Common myeloid progenitor, CD34-positive (primary cell): ENCODE measurements at regions not wholly inside any gene's neighbourhood (a gene's known extent, or its start where the extent isn't known, plus 50 kb on each side); places are given as distances from the start of the nearest gene placed in this dataset.

Source experiments
- CTCF ChIA-PET: fragments of 350-600 bp; sonication (Branson Sonifier 250); formaldehyde crosslinking; loops from one replicate; lab custom pipeline; 2021; ENCODE audit warnings: antibody characterized with exemption; lab: Charles Lee
- POLR2A ChIA-PET: fragments of 350-600 bp; sonication (Branson Sonifier 250); formaldehyde crosslinking; loops from one replicate; lab custom pipeline; 2021; ENCODE audit warnings: antibody characterized with exemption; lab: Charles Lee
- DNase-seq, 3 donors: peaks; one replicate each; pipeline versions ENCODE4 v3.0.0 to v3.0.0-alpha.2; 2013
- H3K27ac ChIP-seq, 2 experiments: 1 replicate in 1 of 2; 2 replicates in 1 of 2; pipeline ENCODE4 v1.7.0; 2013; ENCODE audit warnings: inconsistent platforms in 2 of 2, low read length in 2 of 2, mild to moderate bottlenecking in 2 of 2, low read depth in 1 of 2, moderate library complexity in 1 of 2; ENCODE audit not compliant: severe bottlenecking in 2 of 2, insufficient read depth in 1 of 2, poor library complexity in 1 of 2
- H3K27me3 ChIP-seq, 5 experiments: replicated peaks in 2 of 5; 1 replicate in 3 of 5; 2 replicates in 2 of 5; pipeline versions ENCODE4 v1.6.1 to v1.7.0; 2013; ENCODE audit warnings: low read length in 4 of 5, mild to moderate bottlenecking in 2 of 5, moderate library complexity in 2 of 5, inconsistent platforms in 1 of 5; ENCODE audit not compliant: insufficient read depth in 5 of 5, control insufficient read depth in 4 of 5
- H3K36me3 ChIP-seq, 4 experiments: 1 replicate in 2 of 4; 2 replicates in 2 of 4; pipeline versions ENCODE4 v1.6.1 to v1.7.0; 2013; ENCODE audit warnings: low read length in 3 of 4, control low read depth in 1 of 4, mild to moderate bottlenecking in 1 of 4; ENCODE audit not compliant: control insufficient read depth in 4 of 4, insufficient read depth in 4 of 4
- H3K4me1 ChIP-seq, 4 experiments: 1 replicate in 3 of 4; 2 replicates in 1 of 4; pipeline versions ENCODE4 v1.6.1 to v1.7.1; 2013; ENCODE audit warnings: low read length in 3 of 4, mild to moderate bottlenecking in 3 of 4, control low read depth in 1 of 4, inconsistent platforms in 1 of 4, moderate library complexity in 1 of 4; ENCODE audit not compliant: control insufficient read depth in 4 of 4, insufficient read depth in 4 of 4; ENCODE audit errors: control extremely low read depth in 1 of 4
- H3K4me3 ChIP-seq, 7 experiments: 1 replicate in 4 of 7; 2 replicates in 3 of 7; pipeline versions ENCODE4 v1.5.1 to v1.7.0; 2013; ENCODE audit warnings: mild to moderate bottlenecking in 7 of 7, low read length in 6 of 7, moderate library complexity in 6 of 7, inconsistent platforms in 2 of 7, low read depth in 2 of 7, control low read depth in 1 of 7; ENCODE audit not compliant: insufficient read depth in 4 of 7, control insufficient read depth in 1 of 7; ENCODE audit errors: extremely low read depth in 1 of 7
- H3K9me3 ChIP-seq, 5 experiments: 1 replicate in 4 of 5; 2 replicates in 1 of 5; pipeline versions ENCODE4 v1.6.1 to v1.7.1; 2013; ENCODE audit warnings: low read length in 4 of 5, mild to moderate bottlenecking in 2 of 5, inconsistent platforms in 1 of 5, low read depth in 1 of 5, moderate library complexity in 1 of 5; ENCODE audit not compliant: control insufficient read depth in 4 of 5, insufficient read depth in 2 of 5; ENCODE audit errors: control extremely low read depth in 1 of 5
- WGBS: methylation state at CpG from one replicate; pipeline ENCODE4 v1.1.5; 2013; ENCODE audit not compliant: insufficient coverage; 5-methylcytosine and 5-hydroxymethylcytosine counted together

DNA sequence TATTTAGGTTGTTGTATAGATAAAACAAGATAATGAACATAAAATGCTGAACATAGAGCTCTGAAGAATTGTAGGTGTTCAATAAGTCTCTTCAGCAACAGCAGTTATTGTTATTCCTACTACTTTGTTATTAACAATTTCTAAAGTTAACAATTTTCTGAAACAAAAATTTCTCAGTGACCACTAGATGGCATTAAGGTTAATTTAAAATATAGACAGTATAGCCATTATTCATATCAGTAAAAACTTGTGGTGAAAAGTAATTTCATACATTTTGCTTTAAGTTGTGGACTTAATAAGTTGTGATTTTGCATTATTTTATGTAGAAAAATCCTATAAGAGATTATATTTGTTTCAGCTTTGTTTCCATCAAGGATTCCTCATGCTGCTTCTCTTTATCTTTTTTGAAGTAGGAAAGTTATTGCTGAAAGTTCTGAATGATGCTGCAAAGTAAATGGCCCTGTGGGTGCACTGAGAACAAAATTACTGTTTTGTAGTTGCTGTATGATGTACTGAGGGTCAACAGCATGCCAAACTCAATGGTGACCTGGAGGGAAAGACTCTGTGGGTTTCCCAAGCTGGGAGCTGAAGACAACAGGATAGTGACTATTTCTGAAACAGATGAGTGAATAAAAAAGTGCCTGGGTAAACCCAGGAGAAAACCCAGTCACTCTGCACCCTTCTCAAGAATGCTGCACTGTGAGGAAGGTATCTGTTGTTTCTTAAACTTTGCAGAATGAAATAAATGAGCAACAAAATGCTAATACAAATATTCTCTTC, 253.6 kb downstream of the KIF20B start:
- H3K27ac ChIP-seq = no peak overlapping the region
- ChIA-PET POLR2A (no interaction called here), CTCF (interaction anchor here (1.1 to 2.5 kb wide), 4 partner anchors 10 to 22 kb away, joined by 3 to 6 read pairs (median 3); no protein-coding TSS in a partner anchor)
- no peak overlapping the region for H3K4me3 ChIP-seq
- no peak for DNase-seq
- no peaks in the 10 kb centered on the region for H3K36me3 ChIP-seq
- H3K4me1 ChIP-seq = no peaks in the 10 kb centered on the region
- H3K27me3 ChIP-seq = no peaks in the 10 kb centered on the region
- H3K9me3 ChIP-seq = peaks cover 0 to 10% (median 0%) of the 10 kb centered on the region in 5 experiments

DNA sequence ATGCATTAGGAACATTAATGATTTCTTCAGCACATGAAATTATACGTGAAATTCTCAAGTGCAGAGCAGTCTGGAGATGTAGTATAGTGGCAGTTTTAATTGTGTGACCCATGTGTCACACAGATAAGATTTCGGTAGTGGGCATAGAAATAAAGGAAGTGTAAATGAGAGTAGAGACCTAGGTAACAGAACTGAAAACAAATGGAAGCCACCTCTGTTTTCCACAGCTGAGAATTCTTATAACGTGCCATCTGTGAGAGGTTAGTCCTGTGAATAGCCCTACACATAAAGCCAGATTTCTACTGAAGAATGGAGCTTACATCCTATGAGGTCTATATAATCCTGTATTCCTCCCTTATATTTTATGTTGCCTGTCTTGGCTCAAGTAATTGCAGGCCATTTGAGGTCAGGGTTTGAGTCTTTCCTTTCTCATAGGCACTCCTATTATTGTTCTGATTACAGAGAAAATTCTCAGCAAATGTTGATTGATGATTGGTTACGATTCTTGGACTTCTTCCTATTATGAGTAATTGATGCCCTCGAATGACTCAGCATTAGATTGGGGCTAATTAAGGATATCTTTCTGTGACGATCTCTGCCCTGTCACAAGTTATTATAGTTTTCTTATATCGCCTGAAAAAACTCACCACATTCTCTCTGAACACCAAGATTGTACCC, 258.2 kb downstream of the KIF20B start:
- no peaks in the 10 kb centered on the region for H3K36me3 ChIP-seq
- WGBS = 70% methylated on average over 1 of the region's 7 CpGs
- CTCF ChIA-PET = no interaction called here
- H3K27me3 ChIP-seq = peaks cover 0 to 2% (median 0%) of the 10 kb centered on the region in 5 experiments
- H3K9me3 ChIP-seq = no peaks in the 10 kb centered on the region
- POLR2A ChIA-PET = no interaction called here
- H3K4me1 ChIP-seq = no peaks in the 10 kb centered on the region
- H3K27ac ChIP-seq = no peak overlapping the region
- no peak overlapping the region for H3K4me3 ChIP-seq
- DNase-seq = no peak

DNA sequence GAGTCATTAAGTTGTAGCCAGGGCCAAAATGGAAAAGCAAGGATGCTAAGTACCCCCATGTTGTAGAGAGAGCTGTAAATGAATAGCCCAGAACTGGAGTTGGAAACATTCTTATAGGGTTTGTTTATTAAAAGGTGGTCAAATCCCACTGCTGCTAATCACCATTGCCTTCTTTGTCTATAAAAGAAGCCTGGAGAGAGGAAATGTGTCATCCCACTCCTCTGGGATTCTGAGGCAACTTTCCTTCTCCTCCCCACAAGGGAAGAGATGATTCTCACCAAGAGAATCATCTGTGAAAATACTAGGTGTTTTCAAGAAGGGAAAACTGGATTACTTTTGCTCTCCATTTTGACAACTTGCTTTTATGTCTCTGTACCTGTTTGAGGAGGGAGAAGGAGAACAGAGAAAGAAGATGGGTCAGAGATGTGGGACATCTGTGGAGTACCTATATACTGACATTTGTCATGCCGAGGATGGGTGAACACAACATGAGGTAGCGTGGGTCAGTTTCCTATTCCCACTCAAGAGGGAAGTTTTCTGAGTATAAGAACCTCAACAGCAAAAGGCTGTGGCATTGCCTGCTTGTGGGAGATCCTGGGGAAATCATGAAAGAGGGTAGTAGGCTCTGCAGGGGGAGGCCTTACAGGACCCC, 262.2 kb downstream of the KIF20B start:
- H3K4me1 ChIP-seq = no peaks in the 10 kb centered on the region
- H3K9me3 ChIP-seq = no peaks in the 10 kb centered on the region
- H3K4me3 ChIP-seq = no peak overlapping the region
- H3K36me3 ChIP-seq = no peaks in the 10 kb centered on the region
- peaks cover 0 to 2% (median 0%) of the 10 kb centered on the region in 5 experiments for H3K27me3 ChIP-seq
- no peak for DNase-seq
- ChIA-PET CTCF (no interaction called here), POLR2A (no interaction called here)
- whole genome bisulfite sequencing = no CpG with 5 or more reads among the region's 2 CpGs
- no peak overlapping the region for H3K27ac ChIP-seq

DNA sequence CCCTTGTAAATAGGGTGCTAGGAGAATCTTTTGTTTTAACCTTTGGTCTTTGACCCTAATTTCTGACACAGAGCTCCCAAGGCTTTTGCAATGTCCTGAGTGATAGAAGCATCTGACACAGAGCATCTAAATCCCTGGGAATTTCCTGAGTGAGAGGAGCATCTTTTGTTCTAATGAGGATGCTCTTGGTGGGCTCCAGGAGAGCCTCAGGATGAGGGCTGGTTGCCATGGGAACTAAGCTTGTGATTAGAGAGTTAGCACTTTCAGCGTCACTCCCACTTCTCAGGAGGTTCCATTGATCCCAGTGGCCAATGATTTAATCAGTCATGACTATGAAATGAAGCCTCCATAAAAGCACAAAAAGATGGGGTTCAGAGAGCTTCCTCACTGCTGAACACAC, 264.8 kb downstream of the KIF20B start:
- no peak overlapping the region for H3K4me3 ChIP-seq
- no peaks in the 10 kb centered on the region for H3K9me3 ChIP-seq
- CTCF ChIA-PET = interaction anchor here (0.8 kb wide), 1 partner anchor 19 kb away, joined by 3 read pairs; no protein-coding TSS in a partner anchor
- no peaks in the 10 kb centered on the region for H3K4me1 ChIP-seq
- no peak for DNase-seq
- H3K27ac ChIP-seq = no peak overlapping the region
- POLR2A ChIA-PET = no interaction called here
- no peaks in the 10 kb centered on the region for H3K36me3 ChIP-seq
- 100% methylated on average over 1 of the region's 1 CpG for WGBS
- H3K27me3 ChIP-seq = peaks cover 0 to 2% (median 0%) of the 10 kb centered on the region in 5 experiments

DNA sequence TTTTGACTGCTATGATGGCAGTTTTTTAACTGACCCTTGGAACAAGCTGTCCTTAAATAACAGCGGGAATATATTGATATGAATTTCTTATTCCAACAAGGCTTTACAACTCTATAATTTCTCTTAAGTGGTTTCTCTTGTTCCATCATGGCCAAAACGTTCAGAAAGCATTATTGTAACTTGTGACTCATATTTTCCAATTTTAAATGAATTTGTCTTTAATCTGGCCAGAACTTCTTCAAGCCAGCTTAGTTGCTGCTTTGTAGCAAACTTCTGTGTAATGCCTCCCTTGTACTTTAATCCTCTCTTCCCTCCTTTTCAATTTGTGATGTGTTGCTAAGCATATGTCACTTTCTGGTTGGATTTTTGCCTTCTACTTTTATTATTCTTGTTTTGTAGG, 271.9 kb downstream of the KIF20B start:
- no peak overlapping the region for H3K27ac ChIP-seq
- H3K27me3 ChIP-seq = no peaks in the 10 kb centered on the region
- DNase-seq = no peak
- H3K4me3 ChIP-seq = no peak overlapping the region
- ChIA-PET CTCF (no interaction called here), POLR2A (no interaction called here)
- H3K9me3 ChIP-seq = no peaks in the 10 kb centered on the region
- no CpG with 5 or more reads among the region's 2 CpGs for WGBS
- H3K4me1 ChIP-seq = peaks cover 0 to 10% (median 0%) of the 10 kb centered on the region in 4 experiments
- H3K36me3 ChIP-seq = no peaks in the 10 kb centered on the region

DNA sequence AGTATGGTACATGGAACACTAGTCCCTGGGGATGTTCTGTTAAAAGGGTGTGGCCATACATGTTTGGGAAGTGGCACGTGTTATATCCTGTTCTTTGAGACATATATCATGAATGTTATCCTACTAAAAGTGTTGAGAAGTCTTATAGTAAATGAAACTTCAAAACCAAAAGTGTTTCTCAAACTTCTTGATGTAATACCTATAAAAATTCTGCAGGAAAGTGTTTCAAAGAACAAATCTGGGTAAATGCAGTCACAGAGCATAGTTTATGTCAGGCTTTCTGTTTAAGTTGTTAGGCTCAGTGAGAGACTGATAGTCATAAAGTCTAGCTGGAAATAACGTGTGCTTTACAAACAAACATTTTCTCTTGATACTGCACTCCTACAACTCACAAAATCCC, 273.7 kb downstream of the KIF20B start:
- CTCF ChIA-PET = no interaction called here
- H3K27me3 ChIP-seq = no peaks in the 10 kb centered on the region
- H3K4me3 ChIP-seq = no peak overlapping the region
- H3K27ac ChIP-seq = no peak overlapping the region
- DNase-seq = no peak
- WGBS = no CpG with 5 or more reads among the region's 2 CpGs
- peaks cover 0 to 10% (median 0%) of the 10 kb centered on the region in 4 experiments for H3K4me1 ChIP-seq
- POLR2A ChIA-PET = no interaction called here
- H3K36me3 ChIP-seq = no peaks in the 10 kb centered on the region
- no peaks in the 10 kb centered on the region for H3K9me3 ChIP-seq

DNA sequence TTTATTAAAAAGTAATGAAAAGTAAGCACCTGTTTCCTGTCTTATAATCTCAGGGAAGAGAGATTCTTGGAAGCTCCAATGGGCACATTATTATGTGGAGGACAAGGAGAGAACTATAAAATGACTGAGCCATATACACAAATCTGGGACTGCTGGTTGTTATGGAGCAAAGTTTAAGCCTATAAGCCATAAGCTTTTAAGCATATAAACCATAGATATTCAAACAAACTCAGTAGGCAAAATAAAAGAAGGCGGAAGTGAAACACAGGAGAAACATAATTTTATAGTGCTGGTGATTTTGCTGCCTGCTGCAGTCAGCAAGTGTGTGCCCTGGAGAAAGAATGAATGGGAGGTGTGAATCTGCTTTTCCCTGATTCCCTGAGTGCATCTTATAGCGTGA, 274.4 kb downstream of the KIF20B start:
- Histone ChIP-seq H3K36me3 (no peaks in the 10 kb centered on the region), H3K9me3 (no peaks in the 10 kb centered on the region), H3K4me3 (no peak overlapping the region), H3K27me3 (no peaks in the 10 kb centered on the region), H3K27ac (no peak overlapping the region), H3K4me1 (peaks cover 0 to 10% (median 0%) of the 10 kb centered on the region in 4 experiments)
- no peak for DNase-seq
- ChIA-PET CTCF (no interaction called here), POLR2A (no interaction called here)
- WGBS = no CpG with 5 or more reads among the region's 2 CpGs
